Germinal center (tissue), 1 donor: ENCODE measurements at regions not wholly inside any gene's neighbourhood (a gene's known extent, or its start where the extent isn't known, plus 50 kb on each side); places are given as distances from the start of the nearest gene placed in this dataset.

Experiments used
- DNase-seq: peaks from one replicate; pipeline ENCODE4 v3.0.0; 2012; ENCODE audit warnings: mixed read lengths, low spot score

DNA sequence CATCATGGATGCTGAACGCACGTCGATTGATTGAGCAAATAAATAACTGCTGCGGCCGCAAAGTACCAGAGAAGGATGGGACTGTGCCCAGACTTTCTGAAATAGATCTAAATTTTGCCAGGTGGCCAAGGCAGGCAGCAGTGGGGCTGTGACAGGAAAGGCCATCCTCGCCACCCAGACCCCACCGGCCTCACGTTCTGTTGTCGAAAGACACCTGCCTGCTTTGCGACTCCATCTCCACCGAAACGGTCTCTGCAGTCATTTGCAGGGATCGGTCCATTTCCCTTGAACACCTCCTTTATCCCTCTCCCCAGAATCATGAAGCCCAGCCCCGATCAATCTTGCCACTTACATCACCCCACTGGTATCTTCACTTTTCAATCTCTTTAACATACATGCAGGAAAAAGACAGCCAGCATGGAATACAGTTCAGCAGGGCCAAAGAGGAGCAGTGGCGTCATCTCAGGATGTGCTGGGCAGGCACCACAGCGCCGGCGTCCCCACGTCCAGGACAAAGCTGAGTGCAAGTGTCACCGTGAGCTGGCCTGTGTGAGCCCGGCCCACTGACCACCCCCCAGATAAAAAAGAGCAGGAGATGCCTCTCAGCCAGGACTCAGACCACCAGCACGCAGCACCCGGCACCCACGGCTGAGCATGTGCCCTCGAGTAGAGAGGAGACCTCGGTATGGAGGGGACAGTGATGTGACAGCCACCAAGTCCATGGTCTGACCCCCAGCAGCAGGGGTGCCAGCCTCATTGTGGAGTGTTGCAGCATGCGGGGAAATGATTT, 610.3 kb downstream of the TBC1D22A start:
- no peak for DNase-seq

DNA sequence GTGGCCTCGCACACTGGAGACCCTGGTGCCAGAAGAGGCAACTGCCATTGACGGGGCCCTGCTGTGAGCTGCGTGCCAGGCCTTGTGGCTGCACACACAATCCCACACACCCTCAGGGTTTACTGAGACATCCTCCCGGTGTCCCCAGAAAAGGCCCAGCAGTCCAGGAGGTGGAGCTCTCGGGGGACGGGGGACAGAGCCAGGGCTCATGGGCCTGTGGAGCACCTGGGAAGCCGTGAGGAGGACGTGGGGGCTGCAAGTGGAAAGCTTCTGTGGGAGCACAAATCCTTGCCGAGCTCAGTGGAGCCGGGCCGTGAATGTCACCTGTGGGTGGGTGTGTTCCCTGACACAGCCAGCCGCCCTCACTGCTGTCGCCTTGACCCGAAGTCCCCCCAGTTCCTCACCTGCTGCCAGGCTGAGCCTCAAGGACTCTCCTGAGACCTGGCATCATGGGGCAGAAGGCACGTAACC, 609.7 kb downstream of the TBC1D22A start:
- no peak for DNase-seq

DNA sequence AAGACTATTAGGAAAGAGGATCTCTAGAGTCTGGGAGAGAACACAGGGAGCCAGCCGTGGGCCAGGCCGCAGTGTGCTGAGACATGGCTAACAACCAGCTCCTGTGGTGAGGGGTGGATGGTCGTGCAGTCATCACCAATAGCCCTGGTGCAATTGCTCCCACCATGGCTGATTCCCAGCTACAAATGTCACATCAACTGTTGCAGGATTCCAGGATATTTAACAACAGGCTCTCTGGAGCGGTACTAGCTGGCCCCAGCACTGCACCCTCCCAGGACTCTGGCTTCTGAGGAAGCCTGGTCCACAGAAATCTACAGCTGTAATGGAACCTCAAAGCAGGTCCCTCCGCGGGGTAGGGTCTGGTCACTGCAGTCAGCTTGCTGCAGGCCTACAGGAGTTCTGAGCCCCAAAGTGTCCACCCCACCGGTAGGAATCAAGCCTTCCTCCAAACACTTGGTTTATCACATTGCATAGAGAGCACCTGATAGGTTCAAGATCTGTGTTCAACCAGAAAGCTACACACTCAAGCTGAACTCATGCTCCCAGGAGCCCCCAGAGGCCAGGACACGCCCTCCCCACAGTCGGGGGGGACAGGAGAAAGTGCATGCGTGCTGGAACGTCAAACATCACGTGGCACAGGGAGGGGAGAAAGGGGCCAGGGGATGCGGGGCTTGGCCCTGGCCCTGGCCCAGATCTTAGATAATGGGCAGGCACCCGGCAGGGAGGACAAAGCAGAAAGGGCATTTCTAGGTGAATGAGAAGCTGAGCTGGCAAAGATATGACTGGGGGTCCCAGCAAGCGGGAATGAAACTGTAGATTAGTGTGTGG, 609.0 kb downstream of the TBC1D22A start:
- DNase-seq: no peak

DNA sequence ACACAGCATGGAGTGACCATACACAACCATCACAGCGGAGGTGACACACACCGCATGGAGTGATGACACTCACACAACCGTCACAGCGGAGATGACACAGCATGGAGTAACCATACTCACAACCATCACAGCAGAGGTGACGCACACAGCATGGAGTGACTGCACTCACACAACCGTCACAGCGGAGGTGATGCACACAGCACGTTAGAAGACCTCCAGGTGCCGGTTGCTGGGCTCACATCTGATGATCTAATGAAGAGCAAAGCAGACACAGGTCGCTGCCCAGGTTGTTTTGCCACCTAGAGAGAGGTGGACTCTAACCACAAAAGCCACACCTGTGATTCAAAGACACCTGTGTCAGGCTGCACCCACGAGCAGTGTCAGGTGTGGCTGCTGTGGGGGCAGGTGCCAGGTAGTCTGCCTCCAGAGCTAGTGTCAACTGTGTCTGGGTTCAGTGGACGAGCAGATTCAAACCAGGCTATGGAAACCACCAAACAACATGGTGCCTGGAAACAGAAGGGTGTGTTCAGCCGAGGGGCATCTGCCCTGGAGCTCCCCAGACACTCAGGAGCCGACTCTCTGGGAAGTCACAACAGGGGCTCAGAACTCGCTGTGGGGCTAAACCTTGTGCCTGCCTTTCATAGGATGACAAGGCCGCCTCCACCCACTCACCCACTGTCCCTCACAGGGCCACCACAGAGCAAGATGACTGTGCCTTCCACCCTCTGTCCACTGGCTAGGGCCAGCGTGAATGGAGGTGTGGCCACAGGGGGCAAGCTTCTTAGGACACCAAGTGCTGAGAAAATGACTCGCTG, 608.2 kb downstream of the TBC1D22A start:
- no peak for DNase-seq

DNA sequence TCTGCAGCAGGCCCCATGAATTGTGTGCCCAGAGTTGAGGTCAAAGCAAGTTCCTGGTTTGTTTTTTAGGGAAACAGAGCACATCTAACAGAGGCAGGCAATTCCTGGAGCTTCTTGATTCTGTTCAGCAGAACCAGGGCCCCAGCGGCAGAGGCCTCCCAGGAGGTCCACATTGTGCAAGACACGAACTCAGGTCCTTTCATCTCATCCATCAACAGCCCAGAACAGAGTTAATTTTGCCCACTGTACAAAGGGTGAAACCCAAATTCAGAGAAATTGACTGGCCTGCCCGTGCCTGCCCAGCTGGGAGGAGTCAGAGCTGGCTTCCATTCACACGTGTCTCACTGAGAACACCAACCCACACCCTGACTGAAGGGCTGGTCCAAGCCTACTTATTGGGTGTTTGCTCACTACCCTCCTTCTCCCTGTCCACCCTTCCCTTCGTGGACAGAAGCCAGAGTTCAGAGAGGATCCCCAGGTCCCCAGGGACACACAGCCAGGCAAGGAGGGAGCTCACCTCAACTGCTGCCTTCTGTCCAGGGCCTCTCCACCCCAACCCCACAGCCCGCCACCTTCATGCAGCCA, 607.1 kb downstream of the TBC1D22A start:
- no peak for DNase-seq

DNA sequence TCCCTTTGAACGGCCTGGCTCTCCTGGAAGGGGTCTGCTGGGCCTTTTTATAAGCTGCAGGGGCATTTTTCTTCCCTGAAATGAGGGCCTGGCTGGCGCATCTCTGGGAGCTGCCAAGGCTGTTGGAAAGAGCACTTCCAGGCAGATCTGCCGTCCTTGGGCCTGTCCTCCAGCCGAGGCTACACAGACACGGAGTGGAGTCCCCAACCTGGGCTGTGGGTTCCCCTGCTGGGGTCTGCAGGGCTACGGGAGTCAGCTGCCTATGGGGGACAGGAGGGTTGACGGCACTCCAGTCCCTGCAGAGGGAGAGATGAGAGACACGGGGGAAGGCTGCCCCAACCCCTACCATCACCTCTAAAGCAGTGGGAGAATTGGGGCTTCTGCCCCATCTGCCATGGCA, 606.6 kb downstream of the TBC1D22A start:
- DNase-seq: no peak

DNA sequence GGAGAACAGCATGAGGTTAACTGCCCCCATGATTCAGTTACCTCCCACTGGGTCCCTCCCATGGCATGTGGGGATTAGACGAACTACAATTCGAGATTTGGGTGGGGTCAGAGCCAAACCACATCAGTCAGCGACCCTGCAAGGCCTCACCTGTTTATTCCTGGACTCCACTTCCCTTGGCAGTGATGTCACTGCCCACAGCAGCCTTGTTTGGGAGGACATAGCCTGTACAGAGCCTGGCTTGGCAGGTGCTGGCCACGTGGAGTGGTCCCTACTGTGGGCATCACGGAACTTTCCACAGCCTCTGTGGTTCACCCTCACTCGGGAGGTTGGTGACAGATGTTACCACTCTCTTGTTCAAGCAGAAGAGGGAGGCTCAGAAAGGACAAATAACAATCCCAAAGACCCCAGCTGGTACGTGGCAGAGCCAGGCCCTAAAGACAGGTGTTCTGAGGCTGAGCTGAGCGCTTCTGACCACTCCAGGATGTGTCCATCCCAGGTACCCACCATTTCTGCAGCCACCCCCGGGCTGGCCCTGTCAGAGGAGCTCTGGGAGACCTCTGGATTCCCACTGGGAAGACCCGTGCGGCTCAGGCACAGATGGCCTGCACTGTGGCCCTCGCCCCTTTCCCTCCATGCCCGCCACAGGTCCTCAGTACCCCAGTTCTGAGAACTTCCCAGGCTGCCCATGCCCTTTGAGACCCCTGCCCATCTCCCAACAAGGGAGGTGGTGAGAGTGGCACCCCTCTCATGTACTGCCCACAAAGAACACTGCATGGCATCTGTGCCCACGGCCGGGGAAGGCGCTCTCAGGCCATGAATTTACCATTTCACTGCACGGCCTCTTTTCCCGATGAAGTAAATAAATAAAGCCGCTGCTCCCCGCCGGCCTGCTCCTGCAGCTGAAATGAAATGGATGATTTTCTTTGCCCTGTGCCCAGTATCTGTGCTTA, 605.8 kb downstream of the TBC1D22A start:
- DNase-seq: no peak

DNA sequence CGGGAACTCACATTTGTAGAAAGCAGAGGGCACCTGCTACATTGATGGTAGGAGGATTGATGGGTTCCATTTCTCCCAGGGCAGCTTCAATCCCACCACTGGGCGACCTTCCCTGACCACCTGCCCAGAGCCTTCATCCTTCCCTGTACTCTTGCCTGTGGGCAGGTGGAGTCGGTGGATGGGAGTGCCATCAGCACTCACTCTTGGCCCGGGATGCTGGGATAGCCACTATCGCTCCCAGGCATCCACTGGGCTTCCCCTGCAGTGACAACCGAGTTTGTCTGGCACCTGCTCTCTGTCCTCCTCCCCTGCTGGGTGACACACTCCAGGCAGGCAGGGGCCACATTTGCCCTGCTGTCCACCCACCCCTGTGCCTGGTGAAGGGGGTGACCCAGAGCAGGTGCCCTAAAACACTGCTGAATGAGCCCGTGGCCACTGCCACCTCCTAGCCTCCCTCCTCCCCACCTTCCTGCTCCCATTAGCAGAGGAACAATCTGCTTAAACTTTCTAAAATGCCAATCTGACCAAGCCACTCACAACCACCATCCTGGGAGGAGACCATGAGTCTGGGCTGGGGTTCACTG, 604.7 kb downstream of the TBC1D22A start:
- DNase-seq: no peak

DNA sequence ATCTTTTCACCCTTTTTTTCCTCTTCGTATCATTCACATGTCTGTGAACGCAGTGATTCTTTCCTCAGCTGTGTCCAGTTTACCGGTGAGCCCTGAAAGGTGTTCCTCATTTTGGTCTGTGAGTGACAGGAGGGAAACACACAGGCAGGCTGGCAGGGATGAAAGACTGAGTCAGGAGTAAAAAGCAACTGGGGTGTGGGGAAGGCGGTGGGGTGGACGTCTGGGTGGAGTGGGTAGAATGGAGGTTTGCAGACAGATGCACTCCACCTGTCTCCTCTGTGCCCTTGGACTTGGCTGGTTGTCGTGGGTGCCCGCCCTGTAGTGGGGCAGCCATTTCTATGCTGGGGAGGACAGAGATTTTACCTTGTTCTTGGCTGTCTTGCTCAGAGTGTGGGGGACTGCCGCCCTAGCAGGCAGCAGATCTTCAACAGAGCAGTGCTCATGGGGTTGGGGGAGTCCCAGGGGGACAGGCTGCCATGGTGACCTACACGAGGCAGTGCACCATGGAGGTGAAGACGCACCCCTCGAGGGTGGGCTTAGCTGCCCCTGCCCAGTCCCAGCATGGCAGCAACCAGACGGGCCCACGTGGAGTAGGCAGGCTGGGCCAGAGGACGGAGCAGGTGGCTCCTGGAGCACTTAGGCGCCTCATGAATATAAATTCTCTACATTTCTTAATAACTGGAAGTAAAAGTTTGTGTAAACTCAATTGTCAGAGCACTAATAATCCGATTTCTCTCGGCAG, 603.7 kb downstream of the TBC1D22A start:
- no peak for DNase-seq

DNA sequence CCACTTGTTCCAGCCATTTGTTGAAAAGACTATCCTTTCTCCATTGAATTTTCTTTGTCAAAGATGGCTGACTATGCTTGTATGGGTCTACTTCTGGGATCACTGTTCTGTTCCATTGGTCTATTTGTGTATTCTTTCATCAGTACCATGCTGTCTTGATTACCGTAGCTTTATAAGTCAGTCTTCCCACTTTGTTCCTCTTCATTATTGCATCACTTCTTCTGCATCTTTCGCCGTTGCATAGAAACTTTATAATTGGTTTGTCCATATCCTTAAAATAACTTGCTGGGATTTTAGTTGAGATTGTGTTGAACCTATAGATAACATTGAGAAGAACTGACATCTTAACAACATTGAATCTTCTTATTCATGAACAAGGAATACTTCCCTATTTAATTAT, 598.8 kb downstream of the TBC1D22A start:
- no peak for DNase-seq

GRCh38 chr22:47357493-47357892, 595.0 kb downstream of the TBC1D22A start:
- DNase-seq: no peak

- no peak for DNase-seq
Observed at GRCh38 chr22:47357086-47357485, 594.6 kb downstream of the TBC1D22A start.

- no peak for DNase-seq
Observed at GRCh38 chr22:47356511-47357011, 594.1 kb downstream of the TBC1D22A start.

- DNase-seq: no peak
Observed at GRCh38 chr22:47355776-47356510, 593.5 kb downstream of the TBC1D22A start.

DNA sequence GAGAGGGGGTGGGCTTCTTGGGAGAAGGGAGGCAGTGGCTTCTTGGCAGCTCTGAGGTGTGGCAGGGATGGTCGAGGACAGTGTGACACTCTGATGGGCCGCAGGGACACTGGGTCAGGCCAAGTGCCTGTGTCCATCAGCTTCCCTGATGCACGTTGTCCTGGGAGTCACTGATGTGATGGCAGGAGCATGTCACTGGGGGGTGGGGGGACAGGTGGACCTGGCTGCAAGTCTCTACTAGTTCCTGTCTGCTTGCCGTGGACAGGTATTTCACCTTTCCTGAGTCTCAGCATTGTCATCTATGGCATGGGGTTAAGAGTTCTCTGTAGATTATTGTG, 592.9 kb downstream of the TBC1D22A start:
- DNase-seq: no peak

DNA sequence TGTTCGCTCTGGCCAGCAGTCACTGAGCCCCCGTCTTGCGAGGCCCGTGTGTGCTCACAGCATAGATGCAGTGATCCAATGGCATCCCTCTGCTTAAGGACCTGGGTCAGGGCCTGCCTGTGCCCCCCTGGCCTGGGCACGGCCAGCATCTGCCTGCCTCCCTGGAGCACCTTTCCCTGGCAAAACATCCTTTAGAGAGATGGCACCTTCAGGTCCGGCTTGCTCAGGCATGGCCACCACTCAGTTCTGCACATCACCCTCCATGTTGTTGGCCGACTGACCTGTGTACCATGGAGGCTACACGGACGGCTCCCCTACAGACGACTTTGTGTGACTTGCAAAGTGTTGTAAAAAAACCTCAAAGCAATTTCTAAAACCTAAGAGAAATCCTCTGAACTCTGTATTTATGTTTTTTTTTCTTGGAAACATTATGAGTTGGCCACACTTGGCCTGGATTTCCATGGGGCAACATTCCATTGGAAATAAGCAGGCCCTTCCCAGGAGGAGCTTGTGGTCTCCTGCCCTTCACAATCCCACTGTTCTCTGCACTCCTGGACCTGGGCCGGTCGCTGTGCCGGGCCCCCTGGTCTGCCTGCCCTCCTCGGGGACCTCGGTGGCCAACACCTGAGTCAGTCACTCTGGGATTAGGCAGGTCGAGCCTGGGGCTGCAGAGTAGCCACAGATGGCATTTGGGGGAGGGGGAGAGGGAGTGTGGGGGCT, 592.4 kb downstream of the TBC1D22A start:
- DNase-seq: no peak

- no peak for DNase-seq
Observed at GRCh38 chr22:47352920-47353700, 590.7 kb downstream of the TBC1D22A start.
